Astrocyte (in vitro differentiated cells and primary cell): ENCODE measurements at regions not wholly inside any gene's neighbourhood (a gene's known extent, or its start where the extent isn't known, plus 50 kb on each side); places are given as distances from the start of the nearest gene placed in this dataset.

Experiments
- DNase-seq: peaks from one replicate; pipeline ENCODE4 v3.0.0-alpha.2; 2010; ENCODE audit warnings: low read depth
- FAIRE-seq: peaks from 2 replicates; lab custom pipeline; 2011; peaks lifted over from hg19 to GRCh38; lab: Jason Lieb, UNC
- H2AFZ ChIP-seq: 2 replicates; pipeline ENCODE4 v1.6.0; 2012; ENCODE audit warnings: low read depth, low read length, inconsistent platforms
- H3K27ac ChIP-seq: 2 replicates; pipeline ENCODE4 v1.5.1; 2011; ENCODE audit warnings: low read depth, low read length, inconsistent platforms
- H3K27me3 ChIP-seq: 2 replicates; pipeline ENCODE4 v1.6.0; 2011; ENCODE audit warnings: low read length, inconsistent platforms; ENCODE audit not compliant: insufficient read depth
- H3K36me3 ChIP-seq: 2 replicates; pipeline ENCODE4 v1.5.1; 2011; ENCODE audit warnings: low read length, inconsistent platforms; ENCODE audit not compliant: insufficient read depth
- H3K4me1 ChIP-seq: 2 replicates; pipeline ENCODE4 v1.5.1; 2011; ENCODE audit warnings: low read length, inconsistent platforms; ENCODE audit not compliant: insufficient read depth
- H3K4me2 ChIP-seq: 2 replicates; pipeline ENCODE4 v1.6.0; 2012; ENCODE audit warnings: low read length, inconsistent platforms
- H3K4me3 ChIP-seq: 2 replicates; pipeline ENCODE4 v1.5.1; 2011; ENCODE audit warnings: low read depth, mild to moderate bottlenecking, low read length, inconsistent platforms; ENCODE audit not compliant: insufficient read depth
- H3K79me2 ChIP-seq: 2 replicates; pipeline ENCODE4 v1.6.0; 2012; ENCODE audit warnings: mild to moderate bottlenecking, low read length, inconsistent platforms; ENCODE audit not compliant: insufficient read depth
- H3K9ac ChIP-seq: 2 replicates; pipeline ENCODE4 v1.6.0; 2012; ENCODE audit warnings: mild to moderate bottlenecking, low read length, inconsistent platforms
- H3K9me3 ChIP-seq: 2 replicates; pipeline ENCODE4 v1.5.1; 2012; ENCODE audit warnings: low read depth, mild to moderate bottlenecking, low read length, inconsistent platforms; ENCODE audit not compliant: insufficient read depth
- H4K20me1 ChIP-seq: 2 replicates; pipeline ENCODE4 v1.6.0; 2012; ENCODE audit warnings: low read length, inconsistent platforms; ENCODE audit not compliant: insufficient read depth
- H3K27ac Mint-ChIP-seq: one replicate; pipeline ENCODE4 v1.8.0; 2021; ENCODE audit warnings: mild to moderate bottlenecking, mixed read lengths; ENCODE audit not compliant: unreplicated experiment
- H3K27me3 Mint-ChIP-seq: one replicate; pipeline ENCODE4 v1.8.0; 2021; ENCODE audit warnings: low read depth, mixed read lengths; ENCODE audit not compliant: unreplicated experiment
- H3K36me3 Mint-ChIP-seq: one replicate; pipeline ENCODE4 v1.8.0; 2021; ENCODE audit warnings: low read depth, mixed read lengths; ENCODE audit not compliant: unreplicated experiment
- H3K4me1 Mint-ChIP-seq: one replicate; pipeline ENCODE4 v1.8.0; 2021; ENCODE audit warnings: low read depth, mixed read lengths; ENCODE audit not compliant: unreplicated experiment
- H3K4me3 Mint-ChIP-seq: one replicate; pipeline ENCODE4 v1.8.0; 2021; ENCODE audit warnings: mild to moderate bottlenecking, moderate library complexity, mixed read lengths; ENCODE audit not compliant: unreplicated experiment
- H3K9me3 Mint-ChIP-seq: one replicate; pipeline ENCODE4 v1.8.0; 2021; ENCODE audit warnings: mild to moderate bottlenecking, mixed read lengths; ENCODE audit not compliant: unreplicated experiment
- CTCF ChIP-seq: IDR thresholded peaks from 2 replicates; pipeline ENCODE4 v1.5.1; 2011; ENCODE audit warnings: low read depth, mild to moderate bottlenecking, inconsistent platforms, low read length, moderate library complexity; ENCODE audit not compliant: insufficient read depth
- EZH2 ChIP-seq: IDR thresholded peaks from 2 replicates; pipeline ENCODE4 v1.6.1; 2012; ENCODE audit warnings: mild to moderate bottlenecking, low read length, inconsistent platforms; ENCODE audit not compliant: insufficient read depth

- no peak overlapping the region for H3K4me3 ChIP-seq
- H3K9ac ChIP-seq = no peak overlapping the region
- no peaks in the 10 kb centered on the region for H3K79me2 ChIP-seq
- H3K27ac Mint-ChIP-seq = no peak overlapping the region
- TF ChIP-seq EZH2 = no peak
- H4K20me1 ChIP-seq = no peaks in the 10 kb centered on the region
- no peaks in the 10 kb centered on the region for H3K4me1 ChIP-seq
- H3K4me3 Mint-ChIP-seq = no peak overlapping the region
- no peak overlapping the region for H2AFZ ChIP-seq
- no peak overlapping the region for H3K27ac ChIP-seq
- H3K9me3 ChIP-seq = no peaks in the 10 kb centered on the region
- H3K36me3 ChIP-seq = no peaks in the 10 kb centered on the region
- H3K4me2 ChIP-seq = no peak overlapping the region
- no peaks in the 10 kb centered on the region for H3K27me3 ChIP-seq
- peaks cover 5% of the 10 kb centered on the region for H3K4me1 Mint-ChIP-seq
- DNase-seq (peak; percentile 58), FAIRE-seq (no peak)
- no peaks in the 10 kb centered on the region for H3K36me3 Mint-ChIP-seq
- no peaks in the 10 kb centered on the region for H3K9me3 Mint-ChIP-seq
- H3K27me3 Mint-ChIP-seq = no peaks in the 10 kb centered on the region
Observed at GRCh38 chr12:58732894-58733293, 187.4 kb downstream of the LRIG3 start.

GRCh38 chr12:58741226-58741625 lies 179.1 kb downstream of the LRIG3 start:
- Histone ChIP-seq H2AFZ (no peak overlapping the region), H3K4me2 (no peak overlapping the region), H3K27me3 (no peaks in the 10 kb centered on the region), H4K20me1 (no peaks in the 10 kb centered on the region), H3K36me3 (no peaks in the 10 kb centered on the region), H3K27ac (no peak overlapping the region), H3K9me3 (no peaks in the 10 kb centered on the region), H3K4me1 (no peaks in the 10 kb centered on the region), H3K4me3 (no peak overlapping the region), H3K79me2 (no peaks in the 10 kb centered on the region), H3K9ac (no peak overlapping the region)
- Mint-ChIP-seq H3K27ac (no peak overlapping the region), H3K36me3 (no peaks in the 10 kb centered on the region), H3K4me1 (peaks cover 9% of the 10 kb centered on the region), H3K4me3 (no peak overlapping the region), H3K9me3 (peaks cover 2% of the 10 kb centered on the region), H3K27me3 (no peaks in the 10 kb centered on the region)
- TF ChIP-seq CTCF (no peak), EZH2 (no peak)
- FAIRE-seq (no peak), DNase-seq (no peak)

GRCh38 chr12:58745348-58746125 lies 174.8 kb downstream of the LRIG3 start:
- H3K9me3 Mint-ChIP-seq = peaks cover 2% of the 10 kb centered on the region
- Histone ChIP-seq H3K79me2 (no peaks in the 10 kb centered on the region), H3K4me3 (no peak overlapping the region), H3K9ac (no peak overlapping the region), H3K27me3 (no peaks in the 10 kb centered on the region), H4K20me1 (no peaks in the 10 kb centered on the region), H3K9me3 (no peaks in the 10 kb centered on the region), H3K4me1 (peaks cover 4% of the 10 kb centered on the region), H3K36me3 (no peaks in the 10 kb centered on the region), H2AFZ (peak overlapping the region; percentile 4), H3K4me2 (no peak overlapping the region), H3K27ac (no peak overlapping the region)
- no peak overlapping the region for H3K27ac Mint-ChIP-seq
- no peaks in the 10 kb centered on the region for H3K36me3 Mint-ChIP-seq
- FAIRE-seq = no peak
- peaks cover 11% of the 10 kb centered on the region for H3K4me1 Mint-ChIP-seq
- H3K27me3 Mint-ChIP-seq = no peaks in the 10 kb centered on the region
- no peak overlapping the region for H3K4me3 Mint-ChIP-seq
- TF ChIP-seq EZH2 (no peak), CTCF (no peak)
- DNase-seq = no peak
